ENCODE measurements at regions not wholly inside any gene's neighbourhood (a gene's known extent, or its start where the extent isn't known, plus 50 kb on each side); places are given as distances from the start of the nearest gene placed in this dataset.

GRCh38 chr6:115766745-115767462 is 293.8 kb downstream of the FRK start:
- RAD21 ChIA-PET (ENCODE audit: unreplicated experiment), result interaction anchor here (0.5 kb wide), 1 partner anchor 131 kb away, joined by 4 read pairs; no protein-coding TSS in a partner anchor
- intact Hi-C loops (cut with micrococcal nuclease; ENCODE audit: unreplicated experiment) (no loop called here), in situ Hi-C loops (cut with MboI) (no loop called here)
- Histone ChIP-seq H2AFZ (ENCODE audit: control insufficient read depth, low read depth, low read length) (no peak overlapping the region), H3K27ac (ENCODE audit: control insufficient read depth, insufficient read depth) (no peak overlapping the region), H3K4me2 (ENCODE audit: control insufficient read depth, insufficient read depth) (no peak overlapping the region), H3K27me3 (replicated peaks in 1 of 2; ENCODE audit: control insufficient read depth in 2 of 2, insufficient read depth in 2 of 2, low read length in 1 of 2) (no peaks in the 10 kb centered on the region), H3K4me3 (no peak overlapping the region), H3K9me3 (replicated peaks; ENCODE audit: control insufficient read depth, insufficient read depth, low read length) (no peaks in the 10 kb centered on the region), H4K20me1 (ENCODE audit: control insufficient read depth, insufficient read depth) (no peaks in the 10 kb centered on the region), H3K36me3 (ENCODE audit: control insufficient read depth in 2 of 2, insufficient read depth in 2 of 2, low read length in 1 of 2) (no peaks in the 10 kb centered on the region), H3K79me2 (ENCODE audit: control insufficient read depth, insufficient read depth, low read length) (no peaks in the 10 kb centered on the region), H3K9ac (ENCODE audit: control insufficient read depth, insufficient read depth, low read length) (no peak overlapping the region), H3K4me1 (ENCODE audit: control insufficient read depth, insufficient read depth, low read length) (no peaks in the 10 kb centered on the region)
- POLR2A ChIA-PET, result no interaction called here
- SMC1A ChIA-PET (ENCODE audit: uncharacterized antibody, unreplicated experiment), result interaction anchor here (0.8 kb wide), 1 partner anchor 11 kb away, joined by 3 read pairs; no protein-coding TSS in a partner anchor
- 53% methylated on average over 5 of the region's 5 CpGs for WGBS (ENCODE audit: insufficient coverage, insufficient replicate concordance, low lambda C conversion rate, missing lambda C conversion rate)
- DNase-seq (ENCODE audit: low read depth, low spot score) (no peak), ATAC-seq (no peak), FAIRE-seq (no peak)
- CTCF ChIA-PET, result no interaction called here
- TF ChIP-seq RAD51 (IDR thresholded peaks at IDR 0.05), result no peak
- TF ChIP-seq SMARCA5 (IDR thresholded peaks at IDR 0.05), result no peak
- TF ChIP-seq E2F8 (IDR thresholded peaks at IDR 0.05; ENCODE audit: low read depth, partially characterized antibody), result no peak
- TF ChIP-seq, protein P1, sequence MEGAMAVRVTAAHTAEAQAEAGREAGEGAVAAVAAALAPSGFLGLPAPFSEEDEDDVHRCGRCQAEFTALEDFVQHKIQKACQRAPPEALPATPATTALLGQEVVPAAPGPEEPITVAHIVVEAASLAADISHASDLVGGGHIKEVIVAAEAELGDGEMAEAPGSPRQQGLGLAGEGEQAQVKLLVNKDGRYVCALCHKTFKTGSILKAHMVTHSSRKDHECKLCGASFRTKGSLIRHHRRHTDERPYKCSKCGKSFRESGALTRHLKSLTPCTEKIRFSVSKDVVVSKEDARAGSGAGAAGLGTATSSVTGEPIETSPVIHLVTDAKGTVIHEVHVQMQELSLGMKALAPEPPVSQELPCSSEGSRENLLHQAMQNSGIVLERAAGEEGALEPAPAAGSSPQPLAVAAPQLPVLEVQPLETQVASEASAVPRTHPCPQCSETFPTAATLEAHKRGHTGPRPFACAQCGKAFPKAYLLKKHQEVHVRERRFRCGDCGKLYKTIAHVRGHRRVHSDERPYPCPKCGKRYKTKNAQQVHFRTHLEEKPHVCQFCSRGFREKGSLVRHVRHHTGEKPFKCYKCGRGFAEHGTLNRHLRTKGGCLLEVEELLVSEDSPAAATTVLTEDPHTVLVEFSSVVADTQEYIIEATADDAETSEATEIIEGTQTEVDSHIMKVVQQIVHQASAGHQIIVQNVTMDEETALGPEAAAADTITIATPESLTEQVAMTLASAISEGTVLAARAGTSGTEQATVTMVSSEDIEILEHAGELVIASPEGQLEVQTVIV (IDR thresholded peaks at IDR 0.05; ENCODE audit: borderline replicate concordance, partially characterized antibody), result no peak
- no peak for TF ChIP-seq ZZZ3 (IDR thresholded peaks at IDR 0.05; ENCODE audit: control insufficient read depth, insufficient read length, low read depth)
- TF ChIP-seq WRNIP1 (IDR thresholded peaks at IDR 0.05; ENCODE audit: borderline replicate concordance, low read depth, low read length), result no peak
- no peak for TF ChIP-seq CREM (IDR thresholded peaks at IDR 0.05; ENCODE audit: low read depth)
- TF ChIP-seq MTA3 (IDR thresholded peaks at IDR 0.05; ENCODE audit: borderline replicate concordance, low read length), result no peak
- TF ChIP-seq SREBF2 (IDR thresholded peaks at IDR 0.05; ENCODE audit: low read length), result no peak
- TF ChIP-seq PML (IDR thresholded peaks at IDR 0.05; ENCODE audit: low read length), result no peak
- no peak for TF ChIP-seq NFIC (IDR thresholded peaks at IDR 0.05; ENCODE audit: low read depth, low read length)
- no peak for TF ChIP-seq SIN3A (IDR thresholded peaks at IDR 0.05; ENCODE audit: low read depth, low read length)
- TF ChIP-seq BMI1 (IDR thresholded peaks at IDR 0.05; ENCODE audit: borderline replicate concordance), result no peak
- no peak for TF ChIP-seq SPI1 (IDR thresholded peaks at IDR 0.05; ENCODE audit: borderline replicate concordance, insufficient read depth, low read depth, low read length)
- no peak for TF ChIP-seq ZBED1 (IDR thresholded peaks at IDR 0.05; ENCODE audit: borderline replicate concordance)
- no peak for TF ChIP-seq STAT3 (IDR thresholded peaks at IDR 0.05; ENCODE audit: low read depth, low read length)
- BruUV-seq (replicated peaks), result no TSS peak
